ENCODE measurements at regions not wholly inside any gene's neighbourhood (a gene's known extent, or its start where the extent isn't known, plus 50 kb on each side); places are given as distances from the start of the nearest gene placed in this dataset.

DNA sequence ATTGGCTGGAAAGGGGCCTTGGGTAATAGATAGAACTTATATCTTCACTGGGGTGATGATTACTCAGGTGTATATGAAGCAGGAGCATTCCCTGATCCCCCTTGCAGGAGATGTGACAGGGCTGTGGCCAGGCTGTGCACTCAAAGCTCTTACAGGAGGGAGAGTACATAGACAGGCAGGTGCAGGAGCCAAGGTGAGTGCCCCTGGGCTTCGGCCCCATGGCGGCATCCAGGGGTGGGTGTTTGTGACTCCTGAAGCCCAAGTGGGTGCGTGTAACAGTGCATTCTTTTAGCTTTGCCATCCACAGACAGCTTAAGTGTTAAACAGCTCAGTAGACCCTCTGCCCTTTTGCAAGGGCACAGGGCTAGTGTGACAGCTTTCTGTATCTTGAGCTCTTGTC, 236.6 kb upstream of the GPR149 start:
- TF ChIP-seq, protein P1, sequence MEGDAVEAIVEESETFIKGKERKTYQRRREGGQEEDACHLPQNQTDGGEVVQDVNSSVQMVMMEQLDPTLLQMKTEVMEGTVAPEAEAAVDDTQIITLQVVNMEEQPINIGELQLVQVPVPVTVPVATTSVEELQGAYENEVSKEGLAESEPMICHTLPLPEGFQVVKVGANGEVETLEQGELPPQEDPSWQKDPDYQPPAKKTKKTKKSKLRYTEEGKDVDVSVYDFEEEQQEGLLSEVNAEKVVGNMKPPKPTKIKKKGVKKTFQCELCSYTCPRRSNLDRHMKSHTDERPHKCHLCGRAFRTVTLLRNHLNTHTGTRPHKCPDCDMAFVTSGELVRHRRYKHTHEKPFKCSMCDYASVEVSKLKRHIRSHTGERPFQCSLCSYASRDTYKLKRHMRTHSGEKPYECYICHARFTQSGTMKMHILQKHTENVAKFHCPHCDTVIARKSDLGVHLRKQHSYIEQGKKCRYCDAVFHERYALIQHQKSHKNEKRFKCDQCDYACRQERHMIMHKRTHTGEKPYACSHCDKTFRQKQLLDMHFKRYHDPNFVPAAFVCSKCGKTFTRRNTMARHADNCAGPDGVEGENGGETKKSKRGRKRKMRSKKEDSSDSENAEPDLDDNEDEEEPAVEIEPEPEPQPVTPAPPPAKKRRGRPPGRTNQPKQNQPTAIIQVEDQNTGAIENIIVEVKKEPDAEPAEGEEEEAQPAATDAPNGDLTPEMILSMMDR (IDR thresholded peaks at IDR 0.05), result no peak
- no peak for DNase-seq (ENCODE audit: low spot score in 2 of 2)
- H3K4me3 ChIP-seq, result no peak overlapping the region
- no peaks in the 10 kb centered on the region for H3K4me1 ChIP-seq
- H3K27ac ChIP-seq, result no peak overlapping the region
- H3K36me3 ChIP-seq, result no peaks in the 10 kb centered on the region
- no peaks in the 10 kb centered on the region for H3K9me3 ChIP-seq
- H3K27me3 ChIP-seq, result no peaks in the 10 kb centered on the region
- intact Hi-C loops (cut with DNase I), result no loop called here

DNA sequence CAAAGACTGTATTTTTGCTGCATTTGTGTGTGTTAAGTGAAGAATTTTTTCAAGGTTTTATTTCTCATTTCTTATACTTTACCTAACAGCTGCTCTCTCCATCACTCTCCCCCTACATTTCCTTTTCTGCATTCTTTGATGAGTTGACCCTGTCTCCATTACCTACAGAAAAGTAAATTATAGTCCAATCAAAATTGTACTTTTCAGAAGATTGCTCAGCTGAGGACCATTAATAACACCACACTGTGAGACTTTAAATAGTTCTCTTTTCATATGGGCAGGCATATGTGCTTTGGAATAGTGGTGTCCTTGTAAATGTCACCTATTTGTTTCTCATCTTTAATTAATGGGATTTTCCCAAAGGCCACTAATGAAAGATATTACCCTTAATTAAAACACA, 234.7 kb upstream of the GPR149 start:
- Histone ChIP-seq H3K9me3 (no peaks in the 10 kb centered on the region), H3K27ac (no peak overlapping the region), H3K27me3 (no peaks in the 10 kb centered on the region), H3K4me3 (no peak overlapping the region), H3K4me1 (no peaks in the 10 kb centered on the region), H3K36me3 (no peaks in the 10 kb centered on the region)
- TF ChIP-seq, protein P1 (IDR thresholded peaks at IDR 0.05), result no peak
- DNase-seq (ENCODE audit: low spot score in 2 of 2), result no peak
- intact Hi-C loops (cut with DNase I), result no loop called here

DNA sequence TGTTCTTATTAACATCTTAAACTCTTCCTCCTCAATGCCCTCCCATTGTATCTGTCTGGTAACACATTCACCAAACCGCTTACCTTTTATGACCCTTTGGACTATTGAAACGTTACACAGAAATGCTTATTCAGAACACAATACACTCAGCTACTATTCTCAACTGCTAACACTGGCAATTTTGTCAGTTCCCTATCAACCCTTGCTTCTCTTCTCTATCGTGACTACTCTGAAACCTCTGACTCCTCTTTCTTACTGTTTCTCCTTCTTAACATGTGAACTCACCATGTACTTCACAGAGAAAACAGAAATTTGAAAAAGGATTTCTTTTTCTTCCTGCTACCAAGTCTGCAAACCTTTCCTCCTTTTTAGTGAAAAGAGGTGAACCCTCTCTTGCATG, 232.9 kb upstream of the GPR149 start:
- no peaks in the 10 kb centered on the region for H3K9me3 ChIP-seq
- H3K4me1 ChIP-seq, result no peaks in the 10 kb centered on the region
- H3K4me3 ChIP-seq, result no peak overlapping the region
- no peak for DNase-seq (ENCODE audit: low spot score in 2 of 2)
- TF ChIP-seq, protein P1 (IDR thresholded peaks at IDR 0.05), result no peak
- intact Hi-C loops (cut with DNase I), result no loop called here
- no peak overlapping the region for H3K27ac ChIP-seq
- no peaks in the 10 kb centered on the region for H3K36me3 ChIP-seq
- no peaks in the 10 kb centered on the region for H3K27me3 ChIP-seq

DNA sequence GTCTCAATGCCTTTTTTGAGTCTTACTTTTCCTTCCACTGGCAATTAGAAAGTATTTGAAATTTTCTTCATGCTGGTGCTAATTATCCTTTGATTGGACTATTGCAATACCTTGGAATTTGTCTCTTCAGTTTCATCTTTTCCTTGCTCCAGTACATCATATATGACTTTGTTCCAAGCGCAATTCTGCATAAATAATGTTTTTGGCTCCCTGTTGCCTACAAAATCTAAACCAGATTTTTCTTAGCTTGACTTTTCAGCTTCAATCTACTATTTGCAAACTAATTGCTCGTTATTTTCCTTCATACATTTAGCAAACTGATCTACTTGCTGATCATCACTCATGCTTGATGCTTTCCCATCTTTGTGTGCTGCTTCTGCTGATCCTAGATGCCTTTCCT, 230.8 kb upstream of the GPR149 start:
- TF ChIP-seq, protein P1 (IDR thresholded peaks at IDR 0.05), result no peak
- intact Hi-C loops (cut with DNase I), result no loop called here
- Histone ChIP-seq H3K27ac (no peak overlapping the region), H3K9me3 (no peaks in the 10 kb centered on the region), H3K27me3 (no peaks in the 10 kb centered on the region), H3K4me1 (no peaks in the 10 kb centered on the region), H3K4me3 (no peak overlapping the region), H3K36me3 (no peaks in the 10 kb centered on the region)
- no peak for DNase-seq (ENCODE audit: low spot score in 2 of 2)

DNA sequence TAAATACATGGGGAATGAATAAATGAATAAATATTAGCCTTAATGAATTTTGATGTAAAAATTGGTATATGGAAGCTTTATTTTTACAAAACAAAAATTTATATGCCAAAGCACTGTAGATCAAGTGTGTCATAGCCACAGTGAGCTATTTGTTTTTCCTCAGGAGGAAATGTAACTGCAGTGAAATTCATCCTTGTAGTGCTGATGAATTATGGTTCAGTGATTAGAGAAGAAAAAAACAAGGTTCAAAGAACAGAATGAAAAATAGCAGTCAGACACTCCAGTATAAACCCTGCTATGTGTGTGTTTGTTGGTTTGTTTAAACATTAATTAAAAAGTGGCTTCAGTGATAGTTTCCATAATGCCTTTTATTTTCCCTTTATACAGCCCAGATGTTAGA, 228.0 kb upstream of the GPR149 start:
- Histone ChIP-seq H3K4me1 (no peaks in the 10 kb centered on the region), H3K36me3 (no peaks in the 10 kb centered on the region), H3K27ac (no peak overlapping the region), H3K9me3 (no peaks in the 10 kb centered on the region), H3K4me3 (no peak overlapping the region), H3K27me3 (no peaks in the 10 kb centered on the region)
- no peak for DNase-seq (ENCODE audit: low spot score in 2 of 2)
- TF ChIP-seq, protein P1 (IDR thresholded peaks at IDR 0.05), result no peak
- intact Hi-C loops (cut with DNase I), result no loop called here

DNA sequence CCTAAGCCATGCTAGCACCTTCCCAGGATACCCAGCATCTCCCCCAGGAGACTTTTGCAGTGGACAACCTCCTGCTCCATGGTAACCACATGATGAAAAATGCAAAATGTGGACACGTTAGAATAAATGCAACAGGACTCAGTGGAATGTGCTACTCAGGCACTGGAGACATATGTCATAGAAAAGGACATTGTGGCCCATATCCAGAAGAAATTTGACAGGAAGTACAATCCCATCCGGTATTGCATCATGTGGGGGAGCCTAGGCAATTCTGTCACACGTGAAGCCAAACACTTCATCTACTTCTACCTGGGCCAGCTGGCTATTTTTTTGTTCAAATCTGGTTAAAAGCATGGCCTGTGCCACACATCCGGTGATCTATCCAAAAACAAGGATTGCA, 227.2 kb upstream of the GPR149 start:
- no peak overlapping the region for H3K4me3 ChIP-seq
- no peaks in the 10 kb centered on the region for H3K9me3 ChIP-seq
- H3K27ac ChIP-seq, result no peak overlapping the region
- intact Hi-C loops (cut with DNase I), result no loop called here
- TF ChIP-seq, protein P1 (IDR thresholded peaks at IDR 0.05), result no peak
- no peaks in the 10 kb centered on the region for H3K4me1 ChIP-seq
- H3K36me3 ChIP-seq, result no peaks in the 10 kb centered on the region
- no peak for DNase-seq (ENCODE audit: low spot score in 2 of 2)
- no peaks in the 10 kb centered on the region for H3K27me3 ChIP-seq
